ENCODE measurements at regions not wholly inside any gene's neighbourhood (a gene's known extent, or its start where the extent isn't known, plus 50 kb on each side); places are given as distances from the start of the nearest gene placed in this dataset.

DNA sequence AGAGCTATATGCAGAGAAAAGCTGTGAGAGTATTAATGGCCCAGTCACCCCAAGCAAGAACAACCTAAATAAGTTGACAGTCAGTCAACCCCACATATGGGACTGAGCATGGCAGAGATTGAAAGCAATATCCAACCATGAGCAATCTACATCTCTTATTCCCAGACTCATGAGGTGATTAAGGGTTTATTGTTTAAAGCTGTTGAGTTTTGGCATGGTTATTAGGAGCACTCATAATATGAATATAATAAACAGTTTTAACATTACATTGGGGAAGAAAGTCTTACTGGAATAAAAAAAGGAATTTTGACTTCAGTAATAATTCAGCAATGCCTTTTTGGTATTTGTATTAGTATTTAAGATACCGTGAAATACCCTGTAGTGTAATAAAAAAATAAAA lies 1627.4 kb downstream of the STIM2 start:
- TF ChIP-seq EZH2phosphoT487 (IDR thresholded peaks at IDR 0.05; ENCODE audit: borderline replicate concordance, low read length) (no peak), CTCF (IDR thresholded peaks at IDR 0.05; ENCODE audit: low read depth, low read length, poor library complexity, severe bottlenecking) (no peak)

Data from DOHH2 (cell line).